Activated CD4-positive, alpha-beta memory T cell treated with anti-CD3 and anti-CD28 coated beads, Interleukin-2, amount 10 ng/mL, durations not matched to agents 7 days and 5 days (primary cell): ENCODE measurements at regions not wholly inside any gene's neighbourhood (a gene's known extent, or its start where the extent isn't known, plus 50 kb on each side); places are given as distances from the start of the nearest gene placed in this dataset.

ENCODE experiments used
- CTCF ChIA-PET: fragments of 350-600 bp; sonication (Branson Sonifier 250); formaldehyde crosslinking; loops from one replicate; lab custom pipeline; 2021; ENCODE audit warnings: antibody characterized with exemption, inconsistent platforms; lab: Charles Lee
- POLR2A ChIA-PET: fragments of 350-600 bp; sonication (Branson Sonifier 250); formaldehyde crosslinking; loops from one replicate; lab custom pipeline; 2021; ENCODE audit warnings: antibody characterized with exemption; lab: Charles Lee
- DNase-seq: peaks from one replicate; pipeline ENCODE4 v3.0.0-alpha.2; 2020
- H3K27ac Mint-ChIP-seq: one replicate; pipeline ENCODE4 v1.8.0; 2021; ENCODE audit warnings: mild to moderate bottlenecking, mixed read lengths
- H3K27me3 Mint-ChIP-seq: one replicate; pipeline ENCODE4 v1.8.0; 2021; ENCODE audit warnings: mixed read lengths
- H3K36me3 Mint-ChIP-seq: one replicate; pipeline ENCODE4 v1.8.0; 2021; ENCODE audit warnings: low read depth, mixed read lengths
- H3K4me1 Mint-ChIP-seq: one replicate; pipeline ENCODE4 v1.8.0; 2021; ENCODE audit warnings: mixed read lengths
- H3K4me3 Mint-ChIP-seq: one replicate; pipeline ENCODE4 v1.8.0; 2021; ENCODE audit warnings: mild to moderate bottlenecking, mixed read lengths
- H3K9me3 Mint-ChIP-seq: one replicate; pipeline ENCODE4 v1.8.0; 2021; ENCODE audit warnings: mixed read lengths

DNA sequence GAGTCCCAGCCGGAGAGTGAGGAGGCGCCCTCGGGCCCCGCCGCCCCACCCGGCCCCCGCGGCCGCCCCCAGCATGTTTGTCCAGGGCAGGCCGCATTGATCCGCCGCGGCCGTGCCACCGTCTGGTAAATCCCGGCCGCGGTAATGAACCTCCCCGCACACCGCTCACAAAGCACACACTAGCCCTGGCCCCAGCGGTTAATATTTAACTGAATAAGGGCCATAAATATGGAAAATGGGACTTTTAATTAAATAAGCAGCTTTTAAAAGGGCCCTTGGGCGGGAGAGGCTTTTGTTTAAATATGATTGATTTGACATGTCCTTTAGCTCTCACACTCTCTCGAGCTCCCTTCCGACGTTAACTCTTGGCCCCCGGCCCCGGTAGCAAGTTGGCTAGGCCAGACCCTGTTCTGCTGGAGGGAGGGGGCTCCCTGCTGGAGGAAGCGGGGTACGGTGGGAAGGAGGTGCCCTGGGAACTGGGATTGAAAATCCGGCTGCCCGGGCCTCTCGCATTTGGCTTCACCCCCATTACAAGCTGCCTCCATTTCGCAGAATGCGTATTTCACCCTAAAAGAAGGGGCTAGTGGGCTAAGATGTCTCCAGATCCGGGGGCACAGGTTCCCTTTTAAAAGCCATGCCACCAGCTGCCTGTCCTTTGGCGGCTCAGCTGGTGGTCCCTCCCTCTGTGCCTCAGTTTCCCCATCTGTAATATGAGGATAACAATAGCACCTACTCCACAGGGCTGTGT lies 199.8 kb downstream of the RBM19 start:
- H3K9me3 Mint-ChIP-seq: peaks cover 5% of the 10 kb centered on the region
- no peak overlapping the region for H3K27ac Mint-ChIP-seq
- no peak overlapping the region for H3K4me3 Mint-ChIP-seq
- no peaks in the 10 kb centered on the region for H3K4me1 Mint-ChIP-seq
- H3K27me3 Mint-ChIP-seq: peaks cover 2% of the 10 kb centered on the region
- no peak for DNase-seq
- ChIA-PET POLR2A (no interaction called here), CTCF (no interaction called here)
- H3K36me3 Mint-ChIP-seq: no peaks in the 10 kb centered on the region

DNA sequence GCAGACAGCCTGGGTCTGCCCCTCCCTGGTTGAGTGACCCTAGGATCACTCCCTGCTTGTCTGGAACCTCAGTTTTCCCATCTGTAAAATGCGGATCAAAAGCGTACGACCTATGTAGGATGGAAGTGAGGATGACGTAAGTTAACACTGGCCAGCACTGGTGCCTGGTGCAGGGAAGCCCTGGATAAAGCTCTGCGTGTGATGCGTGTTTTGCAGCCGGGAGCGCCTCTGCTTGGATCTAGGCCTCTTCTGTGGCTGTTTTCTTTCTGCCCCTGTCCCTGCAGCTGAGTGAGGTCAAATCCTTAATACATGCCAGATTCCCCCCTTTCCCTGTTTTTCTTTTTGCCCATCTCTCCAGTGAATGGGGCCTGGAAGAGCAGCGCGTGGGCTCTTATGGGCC lies 201.5 kb downstream of the RBM19 start:
- peaks cover 2% of the 10 kb centered on the region for H3K27me3 Mint-ChIP-seq

DNA sequence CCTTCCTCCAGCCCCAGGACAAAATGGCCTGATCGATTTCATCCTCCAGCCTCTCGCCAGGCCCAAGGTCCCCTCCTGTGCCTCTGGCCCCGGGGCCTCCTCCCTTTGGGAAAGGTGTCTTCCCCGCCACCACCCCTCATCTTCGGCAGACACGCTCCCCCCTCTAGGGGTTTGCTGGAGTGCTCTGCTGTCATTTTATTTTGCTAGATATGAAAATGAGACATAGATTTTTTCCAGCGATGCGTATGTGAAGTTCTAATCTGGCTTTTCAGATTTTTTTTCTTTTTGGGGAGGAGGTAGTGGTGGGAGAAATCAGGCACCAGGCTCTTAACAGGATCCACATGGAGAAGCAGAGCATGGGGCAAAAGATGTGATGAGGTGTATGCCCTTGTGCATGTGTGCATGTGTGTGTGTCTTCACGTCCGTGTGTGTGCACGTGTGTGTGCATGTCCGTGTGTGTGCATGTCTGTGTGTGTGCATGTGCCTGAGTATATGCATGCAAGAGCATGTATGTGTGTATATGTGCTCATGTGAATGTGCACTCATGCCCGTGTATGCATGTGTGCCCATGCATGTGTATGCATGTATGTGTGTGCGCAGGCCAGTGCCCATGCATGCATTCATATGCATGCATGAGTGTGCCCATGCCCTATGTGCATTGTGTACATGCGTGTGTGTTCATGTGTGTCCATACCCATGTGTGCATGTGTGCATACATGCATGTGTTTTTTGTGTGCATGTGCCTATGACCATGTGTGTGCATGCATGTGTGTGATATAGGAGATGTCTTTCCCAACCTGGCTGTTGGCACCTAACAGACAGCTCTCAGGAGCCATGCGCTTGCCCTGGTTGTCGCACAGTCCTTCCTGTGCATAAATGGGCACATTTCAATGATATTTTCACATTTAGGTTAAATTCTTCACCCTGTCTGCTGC lies 203.0 kb downstream of the RBM19 start:
- Mint-ChIP-seq H3K9me3 (peaks cover 5% of the 10 kb centered on the region), H3K27ac (no peak overlapping the region), H3K4me3 (no peak overlapping the region), H3K27me3 (peaks cover 2% of the 10 kb centered on the region), H3K36me3 (no peaks in the 10 kb centered on the region), H3K4me1 (no peaks in the 10 kb centered on the region)
- DNase-seq: no peak
- ChIA-PET CTCF (no interaction called here), POLR2A (no interaction called here)

More for the DNA sequence above, 201.5 kb downstream of the RBM19 start:
- DNase-seq: no peak
- H3K36me3 Mint-ChIP-seq: no peaks in the 10 kb centered on the region
- H3K4me3 Mint-ChIP-seq: no peak overlapping the region
- ChIA-PET CTCF (no interaction called here), POLR2A (no interaction called here)
- no peak overlapping the region for H3K27ac Mint-ChIP-seq
- H3K4me1 Mint-ChIP-seq: no peaks in the 10 kb centered on the region
- peaks cover 5% of the 10 kb centered on the region for H3K9me3 Mint-ChIP-seq

DNA sequence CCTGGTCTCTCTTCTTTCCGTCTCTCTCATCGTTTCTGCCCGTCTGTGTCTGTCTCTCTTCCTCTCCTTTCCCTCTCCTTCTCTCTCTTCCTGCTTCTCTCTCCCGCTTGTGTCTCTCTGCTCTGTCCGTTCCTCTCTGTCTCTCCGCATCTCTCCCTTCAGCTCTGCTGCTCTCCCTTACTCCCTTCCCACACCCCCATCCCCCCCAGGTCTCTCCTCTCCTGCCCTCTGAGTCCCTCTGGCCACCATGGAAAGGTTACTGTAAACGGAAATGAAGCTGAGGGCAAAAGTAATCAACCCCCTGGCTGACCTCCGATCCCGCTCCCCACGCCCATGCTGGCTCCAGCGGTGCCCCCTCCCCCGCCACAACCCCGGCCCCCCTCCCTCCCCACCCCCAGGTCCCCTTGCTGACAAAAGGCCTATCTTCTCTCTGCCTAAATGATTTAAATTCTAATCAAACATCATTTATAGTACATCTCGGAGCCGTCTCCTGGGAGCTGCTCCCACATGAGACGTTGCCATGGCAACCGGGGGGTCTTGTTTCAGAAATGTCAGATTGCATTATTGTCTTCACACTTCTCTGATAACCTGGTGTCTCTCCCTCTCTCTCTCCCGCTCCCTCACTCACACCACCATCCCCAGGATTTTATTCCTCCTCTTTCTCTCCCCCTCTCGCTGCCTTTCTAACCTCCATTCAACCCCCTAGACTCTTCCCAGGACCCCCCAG lies 203.8 kb downstream of the RBM19 start:
- CTCF ChIA-PET: no interaction called here
- DNase-seq: no peak

DNA sequence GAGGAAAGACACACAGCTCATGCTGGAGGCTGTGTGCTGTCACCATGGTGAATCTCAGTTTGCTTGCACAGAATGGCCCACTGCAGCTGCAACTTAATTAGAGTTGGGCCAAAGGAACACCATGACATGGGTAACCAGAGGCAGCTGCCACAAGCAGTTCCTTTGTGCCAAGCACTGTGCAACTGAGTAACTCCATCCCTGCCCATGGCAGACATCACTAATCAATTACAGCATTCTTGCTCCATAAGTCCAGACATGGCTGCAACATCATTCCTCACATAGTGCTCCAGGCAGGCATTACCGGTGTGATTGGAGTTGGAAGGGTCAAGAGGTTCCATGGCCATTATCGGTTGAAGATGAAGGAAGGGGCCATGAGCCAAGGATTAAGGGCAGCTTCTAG lies 207.0 kb downstream of the RBM19 start:
- Mint-ChIP-seq H3K27me3 (peaks cover 2% of the 10 kb centered on the region), H3K36me3 (no peaks in the 10 kb centered on the region), H3K4me3 (no peak overlapping the region), H3K9me3 (no peaks in the 10 kb centered on the region), H3K4me1 (no peaks in the 10 kb centered on the region), H3K27ac (no peak overlapping the region)
- ChIA-PET POLR2A (no interaction called here), CTCF (no interaction called here)
- DNase-seq: no peak

More for the DNA sequence above, 203.8 kb downstream of the RBM19 start:
- peaks cover 5% of the 10 kb centered on the region for H3K9me3 Mint-ChIP-seq
- no peak overlapping the region for H3K27ac Mint-ChIP-seq
- peaks cover 2% of the 10 kb centered on the region for H3K27me3 Mint-ChIP-seq
- POLR2A ChIA-PET: no interaction called here
- H3K36me3 Mint-ChIP-seq: no peaks in the 10 kb centered on the region
- H3K4me1 Mint-ChIP-seq: no peaks in the 10 kb centered on the region
- H3K4me3 Mint-ChIP-seq: no peak overlapping the region

DNA sequence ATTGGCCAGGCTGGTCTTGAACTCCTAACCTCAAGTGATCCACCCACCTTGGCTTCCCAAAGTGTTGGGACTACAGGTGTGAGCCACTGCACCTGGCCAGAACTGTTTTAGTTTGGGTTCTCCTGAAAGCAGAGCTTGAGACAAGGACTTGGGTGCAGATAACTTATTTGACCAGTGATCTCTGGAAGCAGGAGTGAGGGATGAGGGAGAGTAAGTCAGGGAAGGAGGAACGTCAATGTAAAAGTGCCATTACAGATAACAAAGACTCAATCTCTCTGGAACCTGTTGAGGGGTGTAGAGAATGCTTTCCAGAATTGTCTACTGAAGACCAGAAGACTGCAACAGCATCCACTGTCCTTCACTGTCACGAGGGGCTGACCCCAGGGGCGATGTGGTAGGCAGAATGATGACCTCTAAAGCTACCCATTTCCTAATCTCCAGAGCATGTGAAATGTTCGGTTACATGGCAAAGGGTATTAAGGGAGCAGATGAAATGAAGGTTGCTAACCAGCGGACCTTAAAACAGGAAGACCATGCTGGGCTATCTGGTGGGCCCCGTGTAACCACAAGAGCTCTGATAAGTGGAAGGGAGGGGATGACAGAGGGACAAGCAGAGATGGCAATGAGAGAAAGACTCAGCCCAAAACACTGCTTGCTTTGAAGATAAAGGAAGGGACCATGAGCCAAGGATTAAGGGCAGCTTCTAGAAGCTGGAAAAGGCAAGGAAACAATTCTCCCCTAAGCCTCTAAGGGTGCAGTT lies 207.8 kb downstream of the RBM19 start:
- no peak for DNase-seq
- POLR2A ChIA-PET: no interaction called here
- Mint-ChIP-seq H3K27ac (no peak overlapping the region), H3K4me1 (no peaks in the 10 kb centered on the region), H3K9me3 (no peaks in the 10 kb centered on the region), H3K36me3 (no peaks in the 10 kb centered on the region), H3K4me3 (no peak overlapping the region), H3K27me3 (peaks cover 2% of the 10 kb centered on the region)
- CTCF ChIA-PET: no interaction called here

DNA sequence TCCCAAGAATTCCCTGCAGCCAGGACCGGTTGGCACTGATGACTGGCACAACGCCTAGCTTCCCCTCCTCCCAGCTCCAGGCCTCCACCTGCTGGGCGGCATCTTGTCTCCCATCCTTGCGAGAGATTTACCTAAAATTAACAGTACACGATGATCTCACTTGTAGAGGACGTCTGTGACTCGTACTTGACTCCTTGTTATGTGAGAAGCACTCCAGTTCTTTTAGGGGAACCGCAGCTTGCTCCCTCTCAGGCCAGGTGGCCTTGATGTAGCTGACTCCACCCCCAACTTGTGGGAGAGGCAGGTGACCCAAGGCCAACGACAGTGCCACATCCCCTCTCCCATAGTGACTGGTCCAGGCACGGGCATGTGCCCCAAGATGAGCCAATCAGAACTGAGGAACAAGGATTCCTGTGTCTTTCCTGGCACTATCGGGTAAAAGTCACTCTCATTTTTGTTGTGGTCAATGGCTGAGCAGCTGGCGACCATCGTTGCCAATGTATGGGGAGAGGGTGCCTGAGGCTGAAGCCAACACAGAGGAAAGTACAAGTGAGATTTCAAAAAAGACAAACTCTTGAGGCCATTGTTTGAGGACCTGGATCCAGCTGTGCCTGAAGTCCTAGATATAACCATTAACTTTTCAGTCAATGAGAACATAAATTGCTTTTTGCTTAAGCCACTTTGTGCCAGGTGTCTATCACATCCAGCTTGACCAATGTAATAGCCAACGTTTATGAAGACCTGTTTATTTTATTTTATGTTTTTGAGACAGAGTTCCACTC lies 208.7 kb downstream of the RBM19 start:
- DNase-seq: no peak
- Mint-ChIP-seq H3K27me3 (no peaks in the 10 kb centered on the region), H3K27ac (no peak overlapping the region), H3K4me1 (no peaks in the 10 kb centered on the region), H3K36me3 (no peaks in the 10 kb centered on the region), H3K4me3 (no peak overlapping the region), H3K9me3 (no peaks in the 10 kb centered on the region)
- CTCF ChIA-PET: no interaction called here
- POLR2A ChIA-PET: no interaction called here

DNA sequence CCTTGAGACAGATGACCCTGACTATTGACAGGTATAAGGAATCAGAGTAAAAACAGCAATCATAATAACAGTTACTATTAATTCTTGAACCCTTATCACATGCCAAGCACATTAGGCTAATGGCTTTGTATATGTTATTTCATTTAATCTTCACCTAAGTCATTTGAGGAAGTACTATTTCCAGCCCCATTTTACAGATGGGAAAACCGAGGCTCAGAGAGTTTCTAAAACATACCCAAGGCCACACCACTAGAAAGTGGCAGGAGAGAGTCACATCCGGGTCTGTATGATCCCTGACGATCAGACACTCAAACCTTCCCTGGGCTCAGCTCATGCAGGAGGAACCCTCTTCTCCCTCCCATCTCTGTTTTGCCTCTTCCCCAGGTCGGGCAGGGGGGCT lies 209.5 kb downstream of the RBM19 start:
- Mint-ChIP-seq H3K36me3 (no peaks in the 10 kb centered on the region), H3K27ac (no peak overlapping the region), H3K9me3 (no peaks in the 10 kb centered on the region), H3K27me3 (no peaks in the 10 kb centered on the region), H3K4me1 (no peaks in the 10 kb centered on the region), H3K4me3 (no peak overlapping the region)
- POLR2A ChIA-PET: no interaction called here
- DNase-seq: no peak
- CTCF ChIA-PET: no interaction called here

DNA sequence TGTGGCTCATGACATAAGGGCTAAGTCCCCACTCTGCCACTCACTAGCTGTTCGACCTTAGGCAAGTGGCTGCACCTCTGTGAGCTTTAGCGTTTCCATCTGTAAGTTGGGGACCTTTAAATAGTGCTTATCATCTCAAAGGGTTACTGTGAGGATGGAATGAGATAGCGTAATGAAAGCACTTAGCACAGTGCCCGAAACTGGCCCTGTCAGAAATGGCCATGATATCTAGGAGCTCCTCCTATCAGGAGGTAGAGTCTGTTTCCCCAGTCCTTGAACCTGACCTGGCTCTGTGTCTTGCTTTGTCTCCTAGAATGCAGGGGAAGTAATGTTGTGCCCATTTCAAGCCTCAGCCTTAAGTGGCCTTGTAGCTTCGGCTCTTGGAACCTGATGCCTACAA lies 211.0 kb downstream of the RBM19 start:
- no peak overlapping the region for H3K4me3 Mint-ChIP-seq
- no peak overlapping the region for H3K27ac Mint-ChIP-seq
- no peak for DNase-seq
- no peaks in the 10 kb centered on the region for H3K36me3 Mint-ChIP-seq
- POLR2A ChIA-PET: no interaction called here
- H3K4me1 Mint-ChIP-seq: no peaks in the 10 kb centered on the region
- no peaks in the 10 kb centered on the region for H3K9me3 Mint-ChIP-seq
- H3K27me3 Mint-ChIP-seq: no peaks in the 10 kb centered on the region
- CTCF ChIA-PET: no interaction called here

DNA sequence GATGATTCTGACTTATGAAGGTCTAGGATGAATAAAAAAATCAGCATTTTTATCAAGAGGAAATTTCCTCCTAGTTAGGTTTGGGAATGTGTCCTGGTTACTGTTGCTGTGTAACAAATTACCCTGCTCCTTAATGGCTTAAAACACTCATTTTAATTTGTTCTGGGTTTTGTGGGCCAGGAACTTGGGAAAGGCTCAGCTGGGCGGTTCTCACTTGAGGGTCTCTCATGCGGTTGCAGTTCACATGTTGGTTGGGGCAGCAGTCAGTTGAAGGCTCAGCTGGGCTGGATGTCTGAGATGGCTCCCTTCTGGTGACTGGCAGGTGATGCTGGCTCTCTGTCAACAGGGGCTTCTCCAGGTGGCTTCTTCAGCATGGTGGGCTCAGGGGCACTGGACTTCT lies 214.6 kb downstream of the RBM19 start:
- DNase-seq: no peak
- no peak overlapping the region for H3K27ac Mint-ChIP-seq
- H3K9me3 Mint-ChIP-seq: no peaks in the 10 kb centered on the region
- H3K36me3 Mint-ChIP-seq: no peaks in the 10 kb centered on the region
- H3K4me3 Mint-ChIP-seq: no peak overlapping the region
- H3K4me1 Mint-ChIP-seq: no peaks in the 10 kb centered on the region
- peaks cover 5% of the 10 kb centered on the region for H3K27me3 Mint-ChIP-seq
- CTCF ChIA-PET: no interaction called here
- POLR2A ChIA-PET: no interaction called here

DNA sequence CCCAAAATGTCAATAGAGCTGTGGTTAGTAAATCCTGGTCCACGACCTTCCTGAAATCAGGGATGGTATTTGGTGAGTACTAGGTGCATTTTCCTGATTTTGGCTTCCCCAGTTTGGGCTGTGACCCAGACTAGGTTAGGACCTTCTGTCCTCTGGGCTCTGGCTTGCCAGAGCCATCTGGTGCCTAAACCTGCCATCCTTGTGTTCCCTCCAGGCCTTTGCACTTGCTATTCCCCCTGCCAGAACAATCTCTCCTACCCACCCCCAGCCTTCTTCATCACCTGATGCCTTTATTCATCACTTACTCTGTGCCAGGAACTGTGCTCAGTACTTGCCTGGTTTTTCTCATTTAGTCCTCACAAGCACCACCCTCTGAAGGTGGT lies 216.7 kb downstream of the RBM19 start:
- Mint-ChIP-seq H3K27ac (no peak overlapping the region), H3K9me3 (no peaks in the 10 kb centered on the region), H3K36me3 (no peaks in the 10 kb centered on the region), H3K4me1 (no peaks in the 10 kb centered on the region), H3K4me3 (no peak overlapping the region), H3K27me3 (peaks cover 5% of the 10 kb centered on the region)
- DNase-seq: no peak
- ChIA-PET CTCF (no interaction called here), POLR2A (no interaction called here)

DNA sequence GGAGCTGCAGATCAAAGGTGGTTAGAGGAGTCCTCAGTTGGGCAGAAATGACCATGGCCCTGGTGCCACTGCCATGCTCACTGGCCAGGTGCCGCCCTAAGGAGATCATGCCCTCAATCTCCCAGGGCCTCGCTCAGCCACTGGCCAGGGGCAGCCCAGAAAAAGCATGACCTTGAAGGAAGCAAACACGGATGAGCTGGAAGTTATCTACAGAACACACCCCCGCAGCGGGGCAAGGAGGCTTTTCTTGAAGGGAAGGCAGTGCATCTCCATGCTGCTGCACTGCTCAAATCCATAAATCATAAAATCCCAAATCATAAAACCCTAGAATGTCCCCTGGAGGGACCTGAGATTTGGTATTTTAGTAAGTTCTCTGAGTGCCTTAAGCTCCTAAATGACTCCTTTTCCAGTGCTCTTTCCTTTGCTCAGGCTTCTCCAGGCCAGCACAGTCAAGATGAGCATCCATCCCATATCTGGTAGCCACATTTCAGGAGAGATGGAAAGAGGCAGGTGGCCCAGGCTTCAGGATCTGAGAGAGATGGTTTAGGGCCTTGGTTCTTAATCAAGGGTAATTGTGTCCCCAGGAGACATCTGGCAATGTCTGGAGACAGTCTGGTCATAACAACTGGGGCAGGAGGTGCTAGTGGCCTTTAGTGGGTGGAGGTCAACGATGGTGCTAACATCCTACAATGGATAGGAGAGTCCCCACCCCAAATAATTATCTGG lies 217.3 kb downstream of the RBM19 start:
- H3K27me3 Mint-ChIP-seq: peaks cover 5% of the 10 kb centered on the region
- H3K27ac Mint-ChIP-seq: no peak overlapping the region
- POLR2A ChIA-PET: no interaction called here
- H3K4me1 Mint-ChIP-seq: no peaks in the 10 kb centered on the region
- no peak overlapping the region for H3K4me3 Mint-ChIP-seq
- no peaks in the 10 kb centered on the region for H3K9me3 Mint-ChIP-seq
- no peak for DNase-seq
- CTCF ChIA-PET: no interaction called here
- H3K36me3 Mint-ChIP-seq: no peaks in the 10 kb centered on the region
